BLaER1 (cell line): ENCODE measurements at regions not wholly inside any gene's neighbourhood (a gene's known extent, or its start where the extent isn't known, plus 50 kb on each side); places are given as distances from the start of the nearest gene placed in this dataset.

ENCODE experiments used
- H3K27ac ChIP-seq: shearing (Covaris generic); formaldehyde crosslinking; 2 replicates; pipeline ENCODE4 v1.8.1; 2022
- H3K27me3 ChIP-seq: shearing (Covaris generic); formaldehyde crosslinking; 2 replicates; pipeline ENCODE4 v1.8.1; 2022
- H3K36me3 ChIP-seq: shearing (Covaris generic); formaldehyde crosslinking; 2 replicates; pipeline ENCODE4 v1.8.1; 2022
- H3K4me1 ChIP-seq: shearing (Covaris generic); formaldehyde crosslinking; 2 replicates; pipeline ENCODE4 v1.8.1; 2022
- H3K4me2 ChIP-seq: shearing (Covaris generic); formaldehyde crosslinking; 2 replicates; pipeline ENCODE4 v1.8.1; 2022
- H3K4me3 ChIP-seq: shearing (Covaris generic); formaldehyde crosslinking; 2 replicates; pipeline ENCODE4 v1.8.1; 2022
- H3K9ac ChIP-seq: shearing (Covaris generic); formaldehyde crosslinking; 2 replicates; pipeline ENCODE4 v1.8.1; 2022
- H3K9me3 ChIP-seq: shearing (Covaris generic); formaldehyde crosslinking; 2 replicates; pipeline ENCODE4 v1.8.1; 2022
- H4K20me1 ChIP-seq: shearing (Covaris generic); formaldehyde crosslinking; 2 replicates; pipeline ENCODE4 v1.8.1; 2022
- Cebpa-rat ChIP-seq: shearing (Covaris generic); IDR thresholded peaks from 2 replicates; pipeline ENCODE4 v1.8.1; 2022

DNA sequence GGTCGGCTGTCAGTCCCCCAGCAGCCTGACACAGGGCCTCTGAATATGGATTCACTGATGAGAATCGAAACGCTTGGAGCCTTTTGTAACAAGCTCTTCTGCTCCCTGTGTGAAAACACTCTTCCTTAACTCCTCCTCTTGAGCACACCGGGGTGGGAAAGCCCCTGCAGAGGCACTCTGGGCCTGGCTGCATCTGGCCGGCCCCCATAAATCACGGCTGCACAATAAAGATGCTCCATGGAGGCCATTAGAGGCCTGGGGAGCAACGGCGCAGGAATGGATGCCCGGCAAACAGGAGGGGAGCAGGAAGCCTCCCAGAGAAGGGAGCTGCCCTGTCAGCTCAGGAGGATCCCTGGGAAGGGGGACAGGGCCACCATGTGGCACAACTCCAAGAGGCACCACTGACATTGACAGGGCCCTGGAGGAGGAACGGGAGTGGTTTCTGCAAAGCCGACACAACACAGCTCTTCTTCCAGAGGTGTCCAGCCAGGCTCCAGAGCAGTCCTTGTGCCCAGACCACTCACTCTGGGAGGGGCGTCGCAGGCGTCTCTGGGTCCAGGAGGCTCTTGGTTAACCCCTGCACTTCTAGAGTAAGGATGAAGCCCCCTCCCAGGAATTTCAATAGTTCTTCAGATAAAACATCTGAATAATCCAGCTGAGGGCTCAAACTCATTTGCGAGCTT is 509.3 kb upstream of the PPP2R3A start:
- no peaks in the 10 kb centered on the region for H4K20me1 ChIP-seq
- no peak overlapping the region for H3K9ac ChIP-seq
- no peak overlapping the region for H3K4me2 ChIP-seq
- no peaks in the 10 kb centered on the region for H3K9me3 ChIP-seq
- no peaks in the 10 kb centered on the region for H3K27me3 ChIP-seq
- H3K27ac ChIP-seq, result no peak overlapping the region
- no peak for TF ChIP-seq Cebpa-rat
- H3K36me3 ChIP-seq, result no peaks in the 10 kb centered on the region
- H3K4me3 ChIP-seq, result no peak overlapping the region
- H3K4me1 ChIP-seq, result peaks cover 8% of the 10 kb centered on the region

DNA sequence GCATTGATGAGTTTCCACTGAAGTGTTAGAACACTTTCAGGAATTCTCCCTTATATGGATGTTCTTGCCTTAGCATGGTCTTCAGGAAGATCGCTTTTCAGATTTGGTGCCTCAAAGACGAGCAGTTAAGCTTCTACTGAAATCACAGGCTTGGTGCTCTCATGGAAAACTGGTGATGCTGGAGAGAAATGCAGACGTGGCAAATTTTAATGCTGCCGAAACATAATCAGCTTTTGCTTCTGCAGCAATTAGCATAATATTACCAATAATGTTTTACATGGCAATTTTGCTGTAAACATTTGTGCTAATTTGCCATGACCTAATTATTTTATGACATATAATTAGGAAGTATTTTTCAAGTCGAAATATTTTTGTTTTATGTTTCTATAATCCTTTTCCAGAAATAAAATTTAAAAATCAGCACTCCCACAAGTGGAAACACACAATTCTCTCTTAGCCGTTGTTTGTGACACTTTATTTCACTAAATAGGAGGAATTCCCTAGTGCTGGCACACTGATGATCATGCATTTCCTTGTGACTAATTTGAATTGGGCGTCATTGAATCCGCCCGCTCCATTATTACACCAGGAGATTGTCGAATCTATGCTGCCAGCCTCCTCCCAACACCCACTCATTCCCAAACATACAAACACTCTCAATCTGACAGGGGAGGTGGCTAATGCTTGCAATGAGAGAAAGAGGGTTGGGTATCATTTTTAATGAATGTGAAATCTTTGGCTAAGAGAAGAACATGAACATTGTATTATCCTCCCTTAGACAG is 506.8 kb upstream of the PPP2R3A start:
- Histone ChIP-seq H3K27me3 (no peaks in the 10 kb centered on the region), H3K9ac (no peak overlapping the region), H3K27ac (no peak overlapping the region), H4K20me1 (no peaks in the 10 kb centered on the region), H3K9me3 (no peaks in the 10 kb centered on the region), H3K36me3 (no peaks in the 10 kb centered on the region), H3K4me3 (no peak overlapping the region), H3K4me2 (no peak overlapping the region), H3K4me1 (peaks cover 5% of the 10 kb centered on the region; the same call in 1 of the 2 replicates)
- no peak for TF ChIP-seq Cebpa-rat

DNA sequence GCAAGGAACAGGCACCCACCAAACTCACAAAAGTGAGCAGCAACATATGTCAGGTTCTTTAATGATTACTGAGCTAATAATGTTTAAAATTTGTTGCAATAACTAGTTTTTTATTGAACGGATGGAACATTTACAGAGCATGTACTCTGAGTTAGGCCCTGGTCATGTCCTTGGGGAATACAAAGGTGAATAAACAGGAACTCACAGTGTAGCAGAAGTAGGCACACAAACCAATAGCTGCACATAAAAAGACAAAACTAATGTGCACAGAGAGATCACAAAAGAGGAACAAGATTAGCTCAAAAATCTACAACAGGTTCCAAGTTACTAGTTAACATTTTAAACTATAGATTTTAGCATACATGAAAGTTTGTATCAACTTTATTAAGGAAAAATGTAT is 505.3 kb upstream of the PPP2R3A start:
- TF ChIP-seq Cebpa-rat, result no peak
- Histone ChIP-seq H3K4me3 (no peak overlapping the region), H3K4me2 (no peak overlapping the region)

DNA sequence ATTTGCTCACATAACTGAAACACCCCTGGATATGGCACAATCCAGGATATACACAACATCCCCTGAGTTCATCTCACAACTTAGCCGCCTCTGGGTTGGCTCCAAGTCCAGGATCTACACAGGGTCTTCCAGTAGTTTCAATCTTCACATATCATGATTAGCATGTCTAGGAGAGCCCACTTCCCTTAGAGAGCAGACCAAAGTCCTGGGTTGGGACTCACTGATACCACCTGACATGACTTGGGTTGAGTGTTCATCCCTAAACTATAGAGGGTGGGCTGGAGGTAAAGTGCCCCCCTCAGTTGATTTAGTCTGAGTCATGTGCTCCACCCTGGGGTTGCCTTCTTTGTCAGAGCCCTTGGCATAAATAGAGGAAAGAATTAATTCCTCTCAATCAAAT is 493.6 kb upstream of the PPP2R3A start:
- Histone ChIP-seq H3K4me2 (no peak overlapping the region), H3K27me3 (no peaks in the 10 kb centered on the region), H3K4me1 (no peaks in the 10 kb centered on the region), H3K9ac (no peak overlapping the region), H4K20me1 (no peaks in the 10 kb centered on the region), H3K9me3 (no peaks in the 10 kb centered on the region), H3K4me3 (no peak overlapping the region), H3K27ac (no peak overlapping the region), H3K36me3 (no peaks in the 10 kb centered on the region)
- TF ChIP-seq Cebpa-rat, result no peak

More for the DNA sequence above, 505.3 kb upstream of the PPP2R3A start:
- Histone ChIP-seq H3K27me3 (no peaks in the 10 kb centered on the region), H3K36me3 (no peaks in the 10 kb centered on the region), H4K20me1 (no peaks in the 10 kb centered on the region), H3K9me3 (no peaks in the 10 kb centered on the region), H3K27ac (no peak overlapping the region), H3K9ac (no peak overlapping the region), H3K4me1 (peaks cover 5% of the 10 kb centered on the region; the same call in 1 of the 2 replicates)

DNA sequence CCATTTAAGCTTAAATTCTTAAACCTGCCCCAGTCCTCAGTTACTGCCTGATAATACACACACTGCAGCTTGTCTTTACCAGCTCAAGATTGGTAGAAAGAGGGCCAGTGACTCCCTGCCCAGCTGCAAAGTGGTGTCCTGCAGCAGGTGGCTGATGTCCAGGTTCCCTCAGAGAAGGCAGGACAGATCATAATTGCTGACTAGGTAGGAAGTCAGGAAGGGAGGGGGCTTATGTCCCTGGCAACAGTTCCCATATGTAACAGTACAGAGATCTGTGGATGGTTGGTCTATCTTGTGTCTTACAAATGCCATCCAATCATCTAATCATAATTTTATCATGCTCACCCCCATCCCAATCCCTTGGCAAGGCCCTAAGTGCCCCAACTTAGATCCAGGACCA is 492.1 kb upstream of the PPP2R3A start:
- TF ChIP-seq Cebpa-rat, result no peak
- Histone ChIP-seq H3K9me3 (no peaks in the 10 kb centered on the region), H3K4me2 (no peak overlapping the region), H3K4me3 (no peak overlapping the region), H3K27ac (no peak overlapping the region), H3K9ac (no peak overlapping the region), H3K36me3 (no peaks in the 10 kb centered on the region), H4K20me1 (no peaks in the 10 kb centered on the region), H3K27me3 (no peaks in the 10 kb centered on the region), H3K4me1 (no peaks in the 10 kb centered on the region)

DNA sequence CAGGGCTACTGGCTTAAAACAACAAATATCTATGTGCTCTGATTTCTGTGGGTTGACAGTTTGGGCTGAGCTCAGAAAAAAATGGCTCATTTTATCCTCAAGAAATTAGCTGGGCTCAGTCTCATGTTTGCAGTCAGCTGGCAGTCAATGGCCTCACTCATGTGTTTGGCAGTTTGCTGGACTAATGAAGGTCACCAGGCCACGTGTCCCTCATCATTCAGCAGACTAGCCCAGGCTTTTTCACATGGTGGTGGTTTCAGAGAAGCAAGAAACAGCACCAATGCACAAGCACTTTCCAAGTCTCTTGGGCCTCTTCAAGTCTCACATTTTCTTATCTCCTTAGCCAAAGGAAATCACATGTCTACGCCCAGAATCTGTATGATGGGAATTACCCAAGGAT is 478.3 kb upstream of the PPP2R3A start:
- H3K4me2 ChIP-seq, result no peak overlapping the region
- no peak overlapping the region for H3K27ac ChIP-seq
- H4K20me1 ChIP-seq, result no peaks in the 10 kb centered on the region
- no peak overlapping the region for H3K4me3 ChIP-seq
- H3K27me3 ChIP-seq, result no peaks in the 10 kb centered on the region
- H3K9ac ChIP-seq, result no peak overlapping the region
- H3K9me3 ChIP-seq, result no peaks in the 10 kb centered on the region
- TF ChIP-seq Cebpa-rat, result no peak
- no peaks in the 10 kb centered on the region for H3K36me3 ChIP-seq
- peaks cover 7% of the 10 kb centered on the region; the same call in 1 of the 2 replicates for H3K4me1 ChIP-seq

DNA sequence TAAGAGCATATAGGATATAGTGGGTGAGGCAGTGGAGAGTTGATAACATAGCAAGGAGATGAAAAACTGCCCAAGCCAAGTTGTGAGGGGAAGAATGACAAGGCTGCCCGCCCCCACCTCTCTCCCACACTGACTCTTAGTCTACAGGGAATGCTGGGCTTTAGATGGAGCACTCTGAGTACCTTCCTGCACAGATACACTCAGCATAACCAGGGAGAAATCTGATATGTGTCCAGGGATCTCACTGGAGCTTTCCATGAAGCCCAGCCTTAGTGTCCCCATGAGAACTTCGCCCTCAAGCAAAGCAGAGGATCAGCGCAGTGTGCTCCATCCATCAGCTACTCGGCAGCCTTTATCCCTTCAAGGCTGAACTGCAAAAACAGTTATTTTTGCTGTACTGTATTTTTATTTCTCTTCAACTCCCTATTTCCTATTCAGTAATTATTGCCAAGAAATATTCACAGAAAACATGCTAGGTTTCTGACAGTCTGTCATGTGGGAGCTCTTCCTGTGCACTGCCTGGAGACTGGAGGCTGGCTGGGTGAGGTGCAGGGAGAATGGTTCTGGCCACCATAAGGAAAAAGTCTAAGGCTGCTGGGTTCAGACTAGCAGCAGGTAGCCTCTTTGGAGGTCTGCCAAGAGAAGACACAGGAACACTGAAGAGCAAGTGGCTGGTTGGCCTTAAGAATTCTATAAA is 475.2 kb upstream of the PPP2R3A start:
- Histone ChIP-seq H3K36me3 (no peaks in the 10 kb centered on the region), H3K9ac (no peak overlapping the region), H3K27ac (no peak overlapping the region), H3K4me3 (no peak overlapping the region), H3K9me3 (no peaks in the 10 kb centered on the region), H3K4me2 (no peak overlapping the region), H3K4me1 (peaks cover 7% of the 10 kb centered on the region; the same call in 1 of the 2 replicates), H3K27me3 (no peaks in the 10 kb centered on the region), H4K20me1 (no peaks in the 10 kb centered on the region)
- TF ChIP-seq Cebpa-rat, result no peak

DNA sequence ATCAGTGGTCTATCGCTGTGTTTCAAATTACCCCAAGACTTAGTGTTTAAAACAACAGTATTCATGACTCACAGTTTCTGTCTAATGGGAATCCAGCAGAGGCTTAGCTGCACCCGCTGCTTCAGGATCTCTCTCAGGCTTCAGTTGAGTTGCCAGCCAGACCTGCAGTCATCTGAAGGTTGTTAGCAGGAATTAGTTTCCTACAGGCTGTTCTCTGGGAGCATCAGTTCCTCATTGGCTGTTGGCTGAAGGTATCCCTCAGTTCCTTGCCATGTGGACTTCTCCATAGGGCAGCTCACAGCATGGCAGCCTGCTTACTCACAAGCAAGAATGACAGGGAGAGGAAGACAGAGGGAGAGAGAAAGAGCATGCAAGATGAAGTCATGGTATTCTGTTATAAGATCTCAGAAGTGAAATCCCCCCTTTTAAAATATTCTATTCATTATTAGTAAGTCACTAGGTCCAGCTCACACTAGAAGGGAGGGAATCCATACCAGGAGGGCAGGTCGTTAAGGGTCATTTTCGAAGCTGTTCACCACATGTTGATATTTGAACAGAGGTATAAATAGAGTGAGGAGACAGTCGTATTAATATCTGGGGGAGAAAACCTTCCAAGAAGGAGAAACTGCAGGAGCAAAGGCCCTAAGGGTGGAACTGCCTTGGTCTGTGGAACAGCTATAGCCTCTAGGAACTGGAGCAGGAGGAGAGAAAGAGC is 473.9 kb upstream of the PPP2R3A start:
- Histone ChIP-seq H3K4me2 (no peak overlapping the region), H4K20me1 (no peaks in the 10 kb centered on the region), H3K9ac (no peak overlapping the region), H3K9me3 (no peaks in the 10 kb centered on the region), H3K4me3 (no peak overlapping the region), H3K36me3 (no peaks in the 10 kb centered on the region), H3K4me1 (peaks cover 7% of the 10 kb centered on the region; the same call in 1 of the 2 replicates), H3K27ac (no peak overlapping the region), H3K27me3 (no peaks in the 10 kb centered on the region)
- no peak for TF ChIP-seq Cebpa-rat

DNA sequence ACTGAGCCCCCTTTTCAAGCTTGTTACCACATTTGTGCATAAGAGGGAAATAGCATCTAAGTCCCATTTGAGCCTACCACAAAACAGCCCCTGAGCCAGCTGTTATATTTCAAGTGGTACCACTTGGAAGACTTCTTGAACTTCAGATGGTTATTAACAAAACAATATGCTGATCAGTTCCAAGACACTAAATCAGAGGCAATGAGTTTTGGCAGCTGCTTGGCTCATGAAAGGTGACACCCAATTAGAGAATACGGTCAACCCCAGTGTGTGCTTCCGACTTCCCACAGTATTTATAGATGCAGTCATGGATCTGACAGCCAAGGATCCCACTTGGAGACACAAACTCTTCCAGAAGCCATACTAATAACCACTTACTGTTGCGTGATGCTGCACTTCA is 469.6 kb upstream of the PPP2R3A start:
- Histone ChIP-seq H3K27me3 (no peaks in the 10 kb centered on the region), H4K20me1 (no peaks in the 10 kb centered on the region), H3K4me2 (no peak overlapping the region), H3K27ac (no peak overlapping the region), H3K9ac (no peak overlapping the region), H3K4me1 (peaks cover 7% of the 10 kb centered on the region), H3K36me3 (no peaks in the 10 kb centered on the region), H3K4me3 (no peak overlapping the region), H3K9me3 (no peaks in the 10 kb centered on the region)
- no peak for TF ChIP-seq Cebpa-rat
